Esophagus muscularis mucosa (tissue), 4 donors: ENCODE measurements at regions not wholly inside any gene's neighbourhood (a gene's known extent, or its start where the extent isn't known, plus 50 kb on each side); places are given as distances from the start of the nearest gene placed in this dataset.

Source experiments
- CTCF ChIP-seq, 3 experiments: fragments of 200-600 bp in 2 of 3; fragments of 450-650 bp in 1 of 3; sonication (generic) in 2 of 3; IDR thresholded peaks; one replicate each; pipeline ENCODE4 v1.5.1; 2017 to 2019; ENCODE audit warnings: antibody characterized with exemption in 3 of 3, mild to moderate bottlenecking in 2 of 3, moderate library complexity in 1 of 3
- EP300 ChIP-seq: sonication (generic); formaldehyde crosslinking; IDR thresholded peaks from one replicate; pipeline ENCODE4 v1.6.1; 2017; ENCODE audit warnings: antibody characterized with exemption
- POLR2A ChIP-seq: fragments of 450-650 bp; IDR thresholded peaks from one replicate; pipeline ENCODE4 v1.6.1; 2017; ENCODE audit warnings: antibody characterized with exemption, moderate library complexity, mild to moderate bottlenecking, low read depth
- POLR2AphosphoS5 ChIP-seq, 2 donors: sonication (generic); formaldehyde crosslinking; IDR thresholded peaks; one replicate each; pipeline ENCODE4 v1.6.1; 2017; ENCODE audit warnings: antibody characterized with exemption in 2 of 2

DNA sequence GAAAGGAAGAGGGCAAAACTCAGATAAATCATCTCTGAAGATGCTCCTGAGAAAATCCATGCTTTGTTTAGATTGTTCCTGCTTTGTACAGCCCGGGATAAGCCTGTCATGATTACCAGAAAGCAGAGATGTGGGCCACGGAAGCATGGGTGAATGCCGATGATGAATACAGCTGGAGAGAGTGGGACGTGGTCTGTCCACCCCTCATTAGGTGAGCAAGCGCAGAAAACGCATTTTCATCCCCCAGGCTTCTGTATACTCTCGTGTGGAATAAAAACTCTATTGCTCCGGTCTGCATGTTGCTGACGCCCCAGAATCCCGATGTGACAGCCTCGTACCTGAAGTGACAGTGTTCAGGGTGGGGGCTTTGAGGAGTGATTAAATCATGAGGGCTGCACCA lies 52.0 kb upstream of the SALL3 start:
- no peak for TF ChIP-seq POLR2A
- TF ChIP-seq CTCF (IDR thresholded peaks at IDR 0.05): no peak
- no peak for TF ChIP-seq EP300
- TF ChIP-seq POLR2AphosphoS5 (IDR thresholded peaks at IDR 0.05): no peak
